Activated T-helper 1 cell treated with anti-CD3 and anti-CD28 coated beads, Interleukin-12 subunit alpha, Interleukin-12 subunit beta, Interleukin-2, Interleukin-4 antibody, amounts not matched to agents 30 ng/mL and 10 ng/mL and 1 ng/mL, durations not matched to agents 14 hours and 24 hours and 36 hours (primary cell): ENCODE measurements at regions not wholly inside any gene's neighbourhood (a gene's known extent, or its start where the extent isn't known, plus 50 kb on each side); places are given as distances from the start of the nearest gene placed in this dataset.

Experiments
- DNase-seq: peaks from one replicate; pipeline ENCODE4 v3.0.0; 2021; ENCODE audit warnings: low spot score
- H3K27ac Mint-ChIP-seq: one replicate; pipeline ENCODE4 v1.8.0; 2021; ENCODE audit warnings: mild to moderate bottlenecking, mixed read lengths
- H3K27me3 Mint-ChIP-seq: one replicate; pipeline ENCODE4 v1.8.0; 2022; ENCODE audit warnings: mild to moderate bottlenecking, moderate library complexity, mixed read lengths; ENCODE audit not compliant: insufficient read depth
- H3K36me3 Mint-ChIP-seq: one replicate; pipeline ENCODE4 v1.8.0; 2021; ENCODE audit warnings: low read depth, mixed read lengths
- H3K4me1 Mint-ChIP-seq: one replicate; pipeline ENCODE4 v1.8.0; 2021; ENCODE audit warnings: low read depth, mixed read lengths
- H3K4me3 Mint-ChIP-seq: one replicate; pipeline ENCODE4 v1.8.0; 2021; ENCODE audit warnings: mild to moderate bottlenecking, moderate library complexity, mixed read lengths
- H3K9me3 Mint-ChIP-seq: one replicate; pipeline ENCODE4 v1.8.0; 2021; ENCODE audit warnings: mixed read lengths
- intact Hi-C: fragments of 100-400 bp; cut with micrococcal nuclease; formaldehyde crosslinking; loops from one replicate; pipeline ENCODE4 v1.15.1; 2024

DNA sequence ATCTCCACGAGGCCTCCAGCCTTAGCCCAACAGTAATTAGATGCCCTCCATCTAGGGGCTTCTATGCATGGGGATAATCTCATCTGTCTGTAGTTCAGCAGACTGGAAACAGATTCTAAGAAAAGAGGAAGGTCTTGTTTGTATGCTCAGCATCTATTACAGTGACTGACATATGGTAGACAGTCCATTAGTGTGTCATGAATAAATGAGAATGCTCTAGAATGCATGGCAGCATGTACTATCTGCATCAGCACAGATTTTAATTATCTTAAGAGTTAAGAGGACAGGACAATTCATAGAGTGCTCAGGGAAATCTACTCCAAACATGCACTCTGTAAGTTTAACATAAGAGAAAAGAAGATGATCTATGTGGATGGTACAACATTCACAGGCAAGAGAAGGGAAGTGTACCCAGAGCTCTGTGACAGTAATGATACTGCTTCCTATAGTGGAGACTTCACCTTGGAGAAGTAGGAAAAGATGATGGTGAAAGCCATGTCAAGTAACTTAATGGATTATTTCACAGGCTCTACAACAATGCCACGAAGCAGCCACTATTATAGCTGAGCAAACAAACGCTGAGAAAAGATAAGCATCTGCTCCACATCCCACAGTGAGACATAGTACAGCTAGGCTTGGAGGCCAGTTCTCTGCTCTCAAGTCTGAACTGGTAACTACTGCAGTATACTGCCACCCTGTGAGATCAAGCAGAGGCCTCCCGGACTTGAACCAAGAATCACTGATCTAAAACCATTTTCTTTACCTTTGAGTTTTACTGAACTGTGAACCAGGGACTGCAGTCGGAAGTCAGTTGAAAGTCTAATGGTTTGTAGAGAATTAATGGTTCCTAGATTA, 309.2 kb upstream of the SPTLC3 start:
- no peaks in the 10 kb centered on the region for H3K36me3 Mint-ChIP-seq
- H3K27ac Mint-ChIP-seq: no peak overlapping the region
- intact Hi-C loops: no loop called here
- no peak overlapping the region for H3K4me3 Mint-ChIP-seq
- H3K27me3 Mint-ChIP-seq: no peaks in the 10 kb centered on the region
- H3K4me1 Mint-ChIP-seq: no peaks in the 10 kb centered on the region
- no peak for DNase-seq
- H3K9me3 Mint-ChIP-seq: peaks cover 6% of the 10 kb centered on the region

- no peaks in the 10 kb centered on the region for H3K4me1 Mint-ChIP-seq
- no peak overlapping the region for H3K4me3 Mint-ChIP-seq
- no peak overlapping the region for H3K27ac Mint-ChIP-seq
- H3K9me3 Mint-ChIP-seq: peaks cover 6% of the 10 kb centered on the region
- intact Hi-C loops: no loop called here
- H3K36me3 Mint-ChIP-seq: no peaks in the 10 kb centered on the region
- H3K27me3 Mint-ChIP-seq: no peaks in the 10 kb centered on the region
- no peak for DNase-seq
Measured at GRCh38 chr20:12700701-12701100, 308.1 kb upstream of the SPTLC3 start.

DNA sequence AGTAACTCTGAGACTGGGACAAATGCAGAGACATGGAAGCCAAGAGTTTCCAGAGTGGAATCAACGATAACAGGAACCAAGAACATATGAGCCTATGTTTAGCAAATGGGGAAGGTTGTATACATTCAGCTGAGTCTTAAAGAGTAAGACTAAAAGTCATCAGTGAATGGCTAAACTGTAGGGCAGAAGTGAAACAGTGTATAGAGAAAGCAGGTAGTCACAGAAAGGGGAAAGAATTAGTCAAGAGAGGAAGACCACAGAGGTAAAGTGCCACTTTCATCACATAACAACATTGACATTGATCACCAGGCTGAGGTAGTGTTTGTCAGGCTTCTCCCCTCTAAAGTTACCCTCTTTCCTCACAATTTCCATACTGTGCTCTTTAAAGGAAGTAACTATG, 306.5 kb upstream of the SPTLC3 start:
- DNase-seq: no peak
- H3K27ac Mint-ChIP-seq: no peak overlapping the region
- peaks cover 6% of the 10 kb centered on the region for H3K9me3 Mint-ChIP-seq
- intact Hi-C loops: no loop called here
- no peak overlapping the region for H3K4me3 Mint-ChIP-seq
- H3K36me3 Mint-ChIP-seq: no peaks in the 10 kb centered on the region
- H3K4me1 Mint-ChIP-seq: no peaks in the 10 kb centered on the region
- H3K27me3 Mint-ChIP-seq: no peaks in the 10 kb centered on the region

GRCh38 chr20:12715371-12715770, 293.4 kb upstream of the SPTLC3 start:
- no peaks in the 10 kb centered on the region for H3K36me3 Mint-ChIP-seq
- no peak overlapping the region for H3K27ac Mint-ChIP-seq
- DNase-seq: no peak
- intact Hi-C loops: no loop called here
- no peaks in the 10 kb centered on the region for H3K27me3 Mint-ChIP-seq
- H3K9me3 Mint-ChIP-seq: no peaks in the 10 kb centered on the region
- no peaks in the 10 kb centered on the region for H3K4me1 Mint-ChIP-seq
- no peak overlapping the region for H3K4me3 Mint-ChIP-seq

GRCh38 chr20:12715991-12716680, 292.6 kb upstream of the SPTLC3 start:
- no peaks in the 10 kb centered on the region for H3K36me3 Mint-ChIP-seq
- DNase-seq: no peak
- no peaks in the 10 kb centered on the region for H3K27me3 Mint-ChIP-seq
- no peaks in the 10 kb centered on the region for H3K4me1 Mint-ChIP-seq
- intact Hi-C loops: no loop called here
- H3K4me3 Mint-ChIP-seq: no peak overlapping the region
- H3K9me3 Mint-ChIP-seq: no peaks in the 10 kb centered on the region
- H3K27ac Mint-ChIP-seq: no peak overlapping the region

DNA sequence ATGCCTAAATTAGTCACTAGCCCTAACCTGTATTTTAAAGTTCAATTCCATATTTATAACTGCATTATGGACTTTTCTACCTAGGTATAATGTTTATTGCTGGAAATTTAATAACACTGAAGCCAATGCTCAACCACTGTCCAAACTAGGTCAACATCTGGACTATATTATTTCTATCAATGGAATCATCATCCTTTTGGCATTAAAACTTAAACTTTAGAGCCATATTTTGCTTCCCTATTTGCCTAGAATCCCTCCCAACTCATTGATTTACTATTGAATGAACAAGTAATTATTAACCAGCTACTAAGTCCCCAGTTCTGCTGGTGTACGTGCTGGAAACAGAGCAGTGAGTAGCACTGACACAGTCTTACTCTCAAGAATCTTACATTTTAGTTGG, 291.7 kb upstream of the SPTLC3 start:
- Mint-ChIP-seq H3K9me3 (no peaks in the 10 kb centered on the region), H3K4me1 (no peaks in the 10 kb centered on the region), H3K4me3 (no peak overlapping the region), H3K36me3 (no peaks in the 10 kb centered on the region), H3K27ac (no peak overlapping the region), H3K27me3 (no peaks in the 10 kb centered on the region)
- intact Hi-C loops: no loop called here
- DNase-seq: no peak

DNA sequence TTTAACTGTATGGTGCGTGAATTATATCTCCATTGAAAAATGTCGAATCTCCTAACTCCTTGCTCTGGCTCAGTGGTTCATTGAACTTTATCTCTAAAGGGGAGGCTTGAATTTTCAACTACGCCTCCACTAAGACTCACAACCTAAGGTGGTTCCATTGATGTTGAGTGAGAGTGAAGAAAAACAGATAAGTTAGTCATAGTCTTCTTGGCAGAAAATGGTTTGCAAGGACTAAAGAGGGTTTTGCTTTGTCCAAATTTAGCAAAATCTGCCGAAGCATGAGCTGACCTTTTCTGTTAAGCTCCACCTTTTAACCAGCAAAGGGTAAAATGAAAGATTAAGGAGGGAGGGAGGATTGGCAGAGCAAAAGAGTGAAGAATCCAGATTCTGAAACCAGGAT, 290.2 kb upstream of the SPTLC3 start:
- no peak overlapping the region for H3K27ac Mint-ChIP-seq
- H3K27me3 Mint-ChIP-seq: no peaks in the 10 kb centered on the region
- no peak for DNase-seq
- H3K36me3 Mint-ChIP-seq: no peaks in the 10 kb centered on the region
- intact Hi-C loops: no loop called here
- no peaks in the 10 kb centered on the region for H3K4me1 Mint-ChIP-seq
- H3K4me3 Mint-ChIP-seq: no peak overlapping the region
- H3K9me3 Mint-ChIP-seq: no peaks in the 10 kb centered on the region

DNA sequence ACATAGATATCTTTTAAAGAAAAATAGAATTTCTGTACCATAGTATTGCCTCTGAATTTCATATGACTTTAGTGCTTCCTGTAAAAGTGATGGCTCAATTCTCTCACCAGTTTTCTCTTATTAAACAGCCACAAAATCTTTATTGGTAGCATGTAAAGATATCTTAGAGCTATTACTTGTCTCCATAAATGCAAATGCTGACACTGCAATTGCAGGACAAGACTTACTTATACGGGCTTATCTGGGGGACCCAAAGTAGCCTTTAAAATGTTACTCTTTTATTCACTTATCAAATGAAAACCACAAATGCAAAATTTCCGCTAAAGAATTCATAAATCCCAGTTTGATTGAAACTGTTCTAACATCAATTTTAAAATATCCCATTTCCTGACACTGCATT, 287.1 kb upstream of the SPTLC3 start:
- intact Hi-C loops: no loop called here
- Mint-ChIP-seq H3K36me3 (no peaks in the 10 kb centered on the region), H3K4me3 (no peak overlapping the region), H3K27me3 (no peaks in the 10 kb centered on the region), H3K4me1 (no peaks in the 10 kb centered on the region), H3K9me3 (no peaks in the 10 kb centered on the region), H3K27ac (no peak overlapping the region)
- no peak for DNase-seq

DNA sequence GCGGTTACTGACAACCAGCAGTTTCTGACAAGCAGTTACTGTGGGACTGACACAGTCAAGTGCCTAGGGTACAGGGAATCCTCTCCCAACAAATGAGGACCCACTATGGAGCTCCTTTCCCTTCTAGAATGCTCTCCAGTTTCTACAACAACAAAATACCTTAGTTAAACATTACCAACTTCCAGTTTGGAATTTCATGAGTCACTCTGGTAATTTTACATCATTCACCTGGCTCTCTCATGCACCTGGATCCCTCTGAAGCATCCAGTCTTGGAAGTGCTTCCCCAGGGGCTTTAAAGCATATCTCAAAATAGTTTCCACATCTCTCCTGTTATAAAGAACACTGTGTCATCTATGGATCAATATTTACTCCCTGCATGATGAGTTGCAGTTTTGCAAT, 286.7 kb upstream of the SPTLC3 start:
- Mint-ChIP-seq H3K36me3 (no peaks in the 10 kb centered on the region), H3K27me3 (no peaks in the 10 kb centered on the region), H3K4me3 (no peak overlapping the region), H3K27ac (no peak overlapping the region), H3K4me1 (no peaks in the 10 kb centered on the region), H3K9me3 (no peaks in the 10 kb centered on the region)
- intact Hi-C loops: no loop called here
- no peak for DNase-seq

DNA sequence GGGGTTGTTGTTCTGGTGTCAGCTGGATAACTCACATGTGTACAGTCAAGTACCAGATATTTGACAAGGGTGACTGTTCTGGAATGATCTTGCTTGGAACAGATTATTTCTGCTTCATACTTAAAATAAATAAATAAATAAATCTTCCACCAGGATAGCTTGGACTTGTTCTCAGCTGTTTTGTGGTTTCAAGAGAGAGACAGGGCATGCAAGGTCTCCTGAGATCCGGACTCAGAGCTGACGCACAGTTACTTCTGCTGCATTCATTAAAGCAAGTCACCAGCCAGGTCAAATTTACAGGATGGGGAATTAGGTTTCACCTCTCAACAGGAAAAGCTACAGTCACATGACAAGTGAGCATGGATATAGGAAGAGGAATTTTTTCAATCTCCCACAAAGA, 285.0 kb upstream of the SPTLC3 start:
- Mint-ChIP-seq H3K4me3 (no peak overlapping the region), H3K27ac (no peak overlapping the region), H3K4me1 (no peaks in the 10 kb centered on the region), H3K36me3 (no peaks in the 10 kb centered on the region), H3K9me3 (no peaks in the 10 kb centered on the region), H3K27me3 (no peaks in the 10 kb centered on the region)
- intact Hi-C loops: no loop called here
- DNase-seq: no peak

DNA sequence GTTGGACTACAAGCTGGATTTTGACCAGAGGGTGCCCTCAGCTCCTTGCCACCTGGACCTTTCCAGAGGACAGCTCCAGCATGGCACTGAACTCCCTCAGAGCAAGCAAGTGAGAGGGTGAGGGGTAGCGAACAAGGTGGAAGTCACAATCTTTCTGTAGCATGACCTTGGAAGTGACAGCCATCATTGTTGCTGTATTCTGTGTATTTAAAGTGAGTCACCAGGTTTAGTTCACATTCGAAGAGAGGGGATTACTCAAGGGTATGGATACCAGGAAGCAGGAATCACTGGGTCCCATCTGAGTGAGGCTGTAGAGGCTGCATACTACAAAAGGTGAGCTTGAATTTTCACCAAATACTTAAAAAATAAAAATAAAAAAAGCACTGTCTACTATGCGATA, 280.0 kb upstream of the SPTLC3 start:
- H3K27me3 Mint-ChIP-seq: no peaks in the 10 kb centered on the region
- H3K27ac Mint-ChIP-seq: no peak overlapping the region
- no peaks in the 10 kb centered on the region for H3K36me3 Mint-ChIP-seq
- no peak overlapping the region for H3K4me3 Mint-ChIP-seq
- intact Hi-C loops: no loop called here
- DNase-seq: no peak
- H3K4me1 Mint-ChIP-seq: no peaks in the 10 kb centered on the region
- no peaks in the 10 kb centered on the region for H3K9me3 Mint-ChIP-seq

- H3K4me1 Mint-ChIP-seq: no peaks in the 10 kb centered on the region
- H3K9me3 Mint-ChIP-seq: no peaks in the 10 kb centered on the region
- H3K27ac Mint-ChIP-seq: no peak overlapping the region
- no peak overlapping the region for H3K4me3 Mint-ChIP-seq
- no peak for DNase-seq
- intact Hi-C loops: no loop called here
- H3K36me3 Mint-ChIP-seq: no peaks in the 10 kb centered on the region
- H3K27me3 Mint-ChIP-seq: no peaks in the 10 kb centered on the region
Measured at GRCh38 chr20:12729326-12729725, 279.4 kb upstream of the SPTLC3 start.

GRCh38 chr20:12733811-12734210, 275.0 kb upstream of the SPTLC3 start:
- Mint-ChIP-seq H3K27ac (no peak overlapping the region), H3K4me1 (no peaks in the 10 kb centered on the region), H3K9me3 (peaks cover 9% of the 10 kb centered on the region), H3K27me3 (no peaks in the 10 kb centered on the region), H3K36me3 (no peaks in the 10 kb centered on the region), H3K4me3 (no peak overlapping the region)
- intact Hi-C loops: no loop called here
- DNase-seq: no peak
